HG02623 (cell line): ENCODE measurements at regions not wholly inside any gene's neighbourhood (a gene's known extent, or its start where the extent isn't known, plus 50 kb on each side); places are given as distances from the start of the nearest gene placed in this dataset.

Source experiments
- ATAC-seq: cut with Tn5 transposase; IDR thresholded peaks from one replicate; pipeline ENCODE4 v1.9.1; 2021; ENCODE audit warnings: moderate library complexity; ENCODE audit not compliant: unreplicated experiment

DNA sequence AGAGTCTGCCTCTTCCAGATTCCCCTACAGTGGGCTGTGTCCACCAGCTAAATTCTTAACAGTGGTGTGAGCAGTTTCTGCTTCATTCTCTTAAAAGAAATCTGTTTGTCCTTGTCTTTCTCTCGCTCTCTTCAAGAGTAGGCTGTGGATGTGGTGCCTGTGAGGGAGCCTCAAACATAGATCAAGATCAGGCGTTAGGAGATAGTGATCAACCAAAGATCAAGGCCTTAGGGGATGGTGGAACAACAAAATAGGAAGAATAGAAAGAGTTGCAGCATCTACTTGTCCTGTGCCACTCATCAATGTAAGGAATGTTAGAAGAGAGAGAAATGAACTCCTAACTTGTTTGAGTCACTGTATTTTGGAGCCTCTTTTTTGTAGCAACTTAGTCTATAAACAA, 144.2 kb downstream of the AASDH start:
- no peak for ATAC-seq

DNA sequence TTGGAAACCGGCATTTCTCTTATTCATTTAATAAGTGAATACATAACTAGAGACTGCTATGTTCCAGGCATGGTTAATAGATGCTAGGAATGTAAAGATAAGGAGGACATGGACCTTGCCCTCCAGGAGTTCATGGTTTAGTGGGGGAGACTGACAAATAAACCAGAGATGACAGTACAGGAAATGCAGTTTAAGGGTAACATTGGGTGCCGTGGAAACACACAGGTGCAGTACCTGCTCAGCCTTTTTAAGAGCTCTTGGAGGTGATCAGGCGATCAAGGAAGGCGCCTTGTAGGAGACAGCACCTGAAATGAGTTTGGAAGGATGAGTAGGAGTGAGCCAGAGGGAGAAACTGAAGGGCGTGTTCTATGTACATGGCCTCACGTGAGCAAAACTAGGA, 145.8 kb downstream of the AASDH start:
- ATAC-seq = no peak

DNA sequence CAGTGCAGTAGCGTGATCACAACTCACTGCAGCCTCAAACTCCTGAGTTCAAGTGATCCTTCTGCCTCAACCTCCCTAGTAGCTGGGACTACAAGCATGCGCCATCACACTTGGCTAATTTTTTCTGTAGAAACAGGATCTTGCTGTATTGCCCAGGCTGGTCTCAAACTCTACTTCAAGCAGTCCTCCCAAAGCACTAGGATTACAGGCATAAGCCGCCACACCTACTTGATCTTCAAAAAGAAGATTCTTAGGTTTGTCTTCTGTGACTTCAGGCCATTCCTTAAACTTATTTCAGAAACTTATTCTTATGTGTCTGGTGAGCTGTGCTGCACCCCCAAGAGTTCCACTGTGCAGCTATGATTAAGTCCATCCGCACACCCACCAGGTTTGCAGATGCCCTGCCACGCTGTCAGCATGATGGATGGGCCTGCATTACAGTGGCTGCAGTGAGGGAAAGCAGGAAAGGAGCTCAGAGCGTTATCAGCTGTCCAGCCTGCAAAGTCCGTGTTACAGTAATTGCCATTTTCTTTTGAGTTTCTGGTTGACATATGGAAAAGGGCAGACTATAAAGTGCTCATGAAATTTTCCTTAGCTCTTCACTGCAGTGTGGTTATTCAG, 146.6 kb downstream of the AASDH start:
- no peak for ATAC-seq

DNA sequence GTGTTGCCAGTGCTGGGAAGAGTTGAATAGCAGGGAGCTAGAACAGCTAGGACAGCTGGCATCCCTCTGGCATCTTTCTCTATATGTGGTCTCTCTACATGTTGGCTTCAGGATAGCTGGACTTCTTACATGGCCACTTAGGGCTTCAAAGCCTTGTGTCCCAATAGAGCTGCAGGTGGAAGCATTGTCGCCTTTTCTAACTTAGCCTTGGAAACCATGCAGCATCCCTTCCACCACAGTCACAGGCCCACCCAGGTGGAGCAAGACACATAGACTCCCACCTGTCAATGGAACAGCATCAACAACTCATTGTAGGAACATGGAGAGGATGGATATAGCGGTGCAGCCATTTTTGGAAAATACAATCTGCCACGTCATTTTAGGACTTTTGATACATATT, 149.0 kb downstream of the AASDH start:
- ATAC-seq = no peak

DNA sequence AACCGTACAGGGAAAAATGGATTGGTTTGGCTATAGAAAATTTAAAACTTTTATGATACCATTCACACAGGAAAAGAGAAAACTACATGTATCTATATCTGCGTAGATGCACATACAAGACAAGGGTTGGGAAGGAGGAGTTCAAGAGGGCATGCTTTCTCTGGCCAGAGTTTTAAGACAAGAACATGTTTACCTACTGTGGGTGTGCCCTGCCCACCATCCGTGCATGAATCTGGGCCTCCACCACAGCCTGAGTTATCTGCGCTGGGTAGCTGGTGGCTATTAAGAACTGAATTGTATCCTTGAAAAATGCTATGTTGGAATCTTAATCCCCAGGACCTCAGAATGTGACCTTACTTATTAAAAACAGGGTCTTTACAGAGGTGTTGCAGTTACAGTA, 151.6 kb downstream of the AASDH start:
- no peak for ATAC-seq

DNA sequence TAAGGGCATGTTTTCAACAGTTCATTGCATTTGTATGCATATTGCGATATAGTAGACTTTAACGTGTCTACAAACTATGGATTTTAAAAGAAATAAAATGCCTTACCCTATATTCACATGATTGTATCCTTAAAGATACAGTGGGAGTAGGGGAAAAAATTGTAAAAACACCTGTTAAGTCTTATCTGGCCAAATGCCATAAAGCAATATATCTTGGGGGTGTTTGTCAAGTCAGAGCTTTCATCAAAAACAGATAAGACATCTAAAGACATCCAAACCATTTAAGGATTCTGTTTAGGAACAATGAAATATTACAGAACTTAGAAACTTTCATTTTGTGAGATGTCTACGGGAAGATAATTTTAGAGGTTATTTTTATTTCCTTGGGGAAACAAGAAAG, 152.3 kb downstream of the AASDH start:
- ATAC-seq = no peak

DNA sequence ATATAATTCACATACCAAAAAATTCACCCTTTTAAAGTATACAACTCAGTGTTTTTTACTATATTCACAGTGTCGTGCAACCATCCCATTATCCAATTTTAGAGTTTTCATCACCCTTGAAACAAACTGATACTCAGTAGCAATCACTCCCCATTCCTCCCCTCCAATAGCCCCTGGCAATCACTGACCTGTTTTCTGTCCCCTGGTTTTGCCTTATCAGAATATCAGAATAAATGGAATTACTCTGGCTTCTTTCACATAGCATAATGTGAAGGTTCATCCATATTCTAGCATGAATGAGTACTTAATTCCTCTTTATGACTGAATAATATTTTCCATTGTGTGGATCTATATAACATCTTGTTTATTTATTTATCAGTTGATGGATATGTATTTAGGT, 153.2 kb downstream of the AASDH start:
- no peak for ATAC-seq

DNA sequence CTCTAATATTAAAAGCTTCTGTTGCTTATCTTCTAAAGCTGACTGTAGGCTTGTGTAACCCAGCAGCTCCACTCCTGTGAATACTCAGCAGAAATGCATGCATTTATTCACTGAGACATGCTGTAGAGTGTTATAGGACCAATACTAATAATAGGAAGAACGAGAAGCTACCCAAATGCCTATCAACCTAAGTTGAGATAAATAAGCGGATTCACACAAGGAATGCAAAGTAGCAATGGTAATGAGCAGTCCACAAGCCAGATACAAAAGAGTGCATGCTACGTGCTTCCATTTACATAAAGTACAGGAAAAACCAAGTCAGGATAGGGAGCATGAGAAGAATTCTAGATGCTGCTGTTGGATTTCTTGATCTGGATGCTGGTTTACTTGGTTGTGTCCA, 155.9 kb downstream of the AASDH start:
- ATAC-seq = no peak

DNA sequence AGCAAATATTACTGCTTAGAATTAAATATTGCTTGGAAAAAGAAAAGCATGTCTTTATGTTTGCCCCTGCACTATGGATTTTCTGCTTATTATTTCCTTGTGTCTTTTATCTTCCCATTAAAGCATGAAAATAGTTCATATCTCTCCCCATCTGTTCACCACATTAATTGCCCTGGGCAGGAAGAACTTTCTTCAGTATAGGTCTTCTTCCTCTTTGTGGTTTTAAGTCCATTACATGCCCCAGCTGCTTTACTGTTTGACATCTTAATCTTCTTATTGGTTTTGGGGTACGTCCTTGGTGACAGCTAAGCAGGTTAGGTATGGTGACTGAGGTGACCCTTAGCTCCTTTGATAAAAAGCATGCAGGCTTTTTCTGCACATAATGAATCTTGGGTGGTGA, 157.3 kb downstream of the AASDH start:
- no peak for ATAC-seq

DNA sequence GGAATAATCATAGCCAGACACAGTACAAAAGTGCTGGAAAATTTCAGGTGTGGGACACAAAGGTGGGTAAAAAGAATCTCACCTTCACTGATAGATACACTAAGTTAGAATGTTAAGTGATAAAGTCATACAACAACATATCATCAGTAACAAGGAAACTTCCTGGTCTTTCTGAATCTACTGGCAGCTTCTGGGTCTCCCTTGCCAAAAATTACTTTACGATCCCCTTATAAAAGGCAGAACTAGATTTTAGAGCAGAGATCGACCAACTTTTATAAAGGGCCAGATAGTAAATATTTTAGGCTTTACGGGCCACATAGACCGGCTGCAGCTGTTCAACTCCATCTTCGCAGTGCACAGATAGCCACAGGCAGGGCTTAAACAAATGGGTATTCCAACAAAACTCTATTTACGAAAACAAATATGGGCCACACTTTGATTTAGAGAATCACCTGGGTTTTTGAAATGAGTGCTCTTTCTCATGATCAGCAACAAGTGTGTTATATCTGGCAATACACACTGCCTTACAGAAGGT, 159.9 kb downstream of the AASDH start:
- no peak for ATAC-seq

DNA sequence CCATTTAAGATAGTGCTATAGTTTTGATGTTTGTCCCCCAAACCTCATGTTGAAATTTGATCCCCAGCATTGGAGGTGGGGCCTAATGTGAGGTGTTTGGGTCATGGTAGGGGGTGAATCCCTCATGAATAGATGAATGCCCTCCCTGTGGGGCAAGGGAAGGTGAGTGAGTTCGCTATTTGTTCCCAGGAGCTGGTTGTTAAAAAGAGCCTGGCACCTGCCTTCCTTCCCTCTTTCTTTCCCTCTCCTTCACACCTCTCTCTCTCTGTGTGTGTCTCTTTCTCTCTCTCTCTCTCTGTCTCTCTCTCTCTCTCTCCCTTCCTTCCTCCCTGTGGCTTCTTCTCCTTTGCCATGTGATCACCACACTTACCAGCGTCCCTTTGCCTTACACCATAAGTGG, 160.7 kb downstream of the AASDH start:
- ATAC-seq = no peak

DNA sequence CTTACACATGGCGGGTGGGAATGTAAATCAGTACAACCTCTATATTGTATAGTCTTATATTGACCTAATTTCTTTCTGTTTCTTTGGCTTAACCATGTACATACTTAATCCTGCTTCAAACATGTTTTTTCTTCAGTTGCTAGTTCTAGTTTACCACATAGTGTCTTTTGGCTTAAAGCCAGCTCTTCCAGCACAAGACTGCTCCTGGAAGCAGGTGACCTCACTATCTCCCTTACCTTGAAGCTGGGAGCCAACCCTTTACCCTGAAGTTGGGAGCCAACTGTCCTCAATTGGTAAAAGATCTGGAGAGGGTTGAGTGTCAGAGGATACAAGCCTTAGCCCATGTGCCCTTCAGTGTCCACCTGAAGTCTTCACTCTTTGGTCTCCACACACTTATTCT, 162.7 kb downstream of the AASDH start:
- ATAC-seq = no peak

DNA sequence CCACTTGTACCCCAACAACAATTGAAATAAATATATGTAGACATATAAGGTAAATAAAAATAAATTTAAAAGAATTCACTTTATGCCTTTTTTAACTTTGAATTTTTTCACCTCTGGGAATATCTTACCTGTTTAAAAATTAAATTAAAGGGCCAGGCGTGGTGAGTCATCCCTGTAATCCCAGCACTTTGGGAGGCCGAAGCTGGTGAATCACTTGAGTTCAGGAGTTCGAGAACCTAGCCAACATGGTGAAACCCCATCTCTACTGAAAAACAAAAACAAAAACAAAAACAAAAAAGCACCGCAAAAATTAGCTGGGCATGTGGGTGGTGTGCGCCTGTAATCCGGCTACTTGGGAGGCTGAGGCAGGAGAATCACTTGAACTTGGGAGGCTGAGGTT, 164.8 kb downstream of the AASDH start:
- no peak for ATAC-seq

DNA sequence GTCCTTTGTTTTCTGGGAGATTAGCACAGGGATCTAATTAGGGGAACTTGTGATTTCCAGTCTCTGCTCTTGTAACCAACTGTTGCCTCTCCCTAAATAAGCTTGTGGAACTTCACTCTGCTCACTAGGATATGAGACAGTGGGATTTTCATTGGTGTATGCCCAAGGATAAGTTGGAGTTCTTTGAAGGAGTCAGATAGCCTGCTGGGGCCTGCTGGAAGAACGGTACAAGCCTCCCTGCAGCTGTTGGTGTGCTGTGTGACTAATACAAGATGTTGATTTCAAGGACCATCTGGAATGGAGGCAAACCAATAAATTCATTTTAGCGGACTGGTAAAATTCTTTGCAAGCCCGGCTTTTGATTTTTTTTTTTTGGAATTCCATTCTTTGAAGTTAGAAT, 167.0 kb downstream of the AASDH start:
- ATAC-seq = no peak

DNA sequence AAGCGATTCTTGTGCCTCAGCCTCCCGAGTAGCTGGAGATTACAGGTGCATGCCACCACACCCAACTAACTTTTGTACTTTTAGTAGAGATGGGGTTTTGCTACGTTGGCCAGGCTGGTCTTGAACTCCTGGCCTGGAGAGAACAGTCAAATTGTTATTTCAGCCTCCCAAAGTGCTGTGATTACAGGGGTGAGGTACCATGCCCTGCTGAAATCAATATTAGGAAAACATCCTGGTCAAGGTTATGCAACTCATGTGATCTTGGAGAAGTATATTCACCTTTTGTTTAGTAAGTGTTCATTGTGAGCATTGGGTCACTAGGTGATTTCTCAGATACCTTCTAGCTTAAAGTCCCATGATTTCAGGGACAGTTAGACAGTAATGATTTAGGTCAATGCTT, 167.8 kb downstream of the AASDH start:
- ATAC-seq = no peak

DNA sequence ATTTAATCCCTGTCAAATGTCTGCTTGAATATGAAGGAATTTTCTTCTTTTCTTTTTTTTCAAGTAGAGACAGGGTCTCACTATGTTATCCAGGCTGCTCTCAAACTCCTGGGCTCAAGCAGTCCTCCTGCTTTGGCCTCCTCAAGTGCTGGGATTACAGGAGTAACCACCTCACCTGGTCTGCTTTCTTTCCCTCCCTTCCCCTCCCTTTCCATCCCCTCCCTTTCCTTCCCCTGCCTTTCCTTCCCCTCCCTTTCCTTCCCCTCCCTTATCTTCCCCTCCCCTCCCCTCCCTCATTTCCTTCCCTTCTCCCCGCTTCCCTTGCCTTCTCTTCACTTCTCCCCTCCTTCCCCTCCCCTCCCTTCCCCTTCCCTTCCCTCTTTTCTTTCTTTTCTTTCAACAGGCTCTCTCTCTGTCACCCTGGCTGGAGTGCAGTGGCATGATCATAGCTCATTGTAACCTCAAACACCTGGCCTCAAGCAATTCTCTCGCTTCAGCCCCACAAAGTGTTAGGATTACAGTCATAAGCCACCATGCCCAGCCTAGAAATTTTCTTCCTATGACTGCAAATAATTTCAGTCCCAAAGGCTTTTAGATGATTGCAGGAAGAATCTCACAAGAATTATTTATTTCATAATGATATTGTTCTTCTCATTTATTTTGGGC, 168.9 kb downstream of the AASDH start:
- no peak for ATAC-seq

DNA sequence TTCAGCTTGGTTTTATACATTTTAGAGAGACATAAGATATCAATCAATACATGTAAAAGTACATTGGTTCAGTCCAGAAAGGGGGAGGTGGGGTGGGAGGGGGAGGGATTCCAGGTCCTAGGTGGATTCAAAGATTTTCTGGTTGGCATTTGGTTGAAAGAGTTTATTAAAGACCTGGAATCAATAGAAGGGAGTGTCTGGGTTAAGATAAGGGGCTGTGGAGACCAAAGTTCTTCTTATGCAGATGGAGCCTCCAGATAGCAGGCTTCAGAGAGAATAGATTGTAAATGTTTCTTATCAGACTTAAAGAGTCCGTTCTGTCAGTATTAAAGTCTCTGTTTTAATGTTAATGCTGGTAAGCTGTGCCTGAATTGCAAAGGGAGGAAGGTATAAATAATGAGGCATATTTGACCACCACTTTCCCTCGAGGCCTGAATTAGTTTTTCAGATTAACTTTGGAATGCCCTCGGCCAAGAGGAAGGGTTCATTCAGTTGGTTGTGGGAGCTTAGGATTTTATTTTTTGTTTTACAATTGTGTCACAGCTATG, 169.9 kb downstream of the AASDH start:
- ATAC-seq = no peak

DNA sequence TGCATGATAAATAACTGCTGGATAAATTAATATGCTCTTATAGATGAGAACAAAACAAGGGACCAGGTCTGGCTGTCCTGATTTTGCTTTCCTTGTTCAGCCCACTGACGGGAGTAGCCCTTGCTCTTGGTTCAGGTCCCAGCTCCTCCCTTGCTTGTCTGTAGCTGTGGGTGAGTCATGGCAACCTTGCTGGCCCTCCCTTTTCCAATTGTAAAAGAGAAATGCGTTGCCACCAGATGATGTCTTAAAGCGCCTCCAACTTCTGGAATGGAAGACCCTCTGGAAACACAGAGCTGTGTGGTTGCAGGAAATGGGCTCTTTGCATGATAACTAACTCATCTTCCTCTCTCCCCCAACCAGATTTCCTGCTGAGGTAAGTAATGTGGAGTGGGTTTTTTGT, 171.4 kb downstream of the AASDH start:
- ATAC-seq = no peak

DNA sequence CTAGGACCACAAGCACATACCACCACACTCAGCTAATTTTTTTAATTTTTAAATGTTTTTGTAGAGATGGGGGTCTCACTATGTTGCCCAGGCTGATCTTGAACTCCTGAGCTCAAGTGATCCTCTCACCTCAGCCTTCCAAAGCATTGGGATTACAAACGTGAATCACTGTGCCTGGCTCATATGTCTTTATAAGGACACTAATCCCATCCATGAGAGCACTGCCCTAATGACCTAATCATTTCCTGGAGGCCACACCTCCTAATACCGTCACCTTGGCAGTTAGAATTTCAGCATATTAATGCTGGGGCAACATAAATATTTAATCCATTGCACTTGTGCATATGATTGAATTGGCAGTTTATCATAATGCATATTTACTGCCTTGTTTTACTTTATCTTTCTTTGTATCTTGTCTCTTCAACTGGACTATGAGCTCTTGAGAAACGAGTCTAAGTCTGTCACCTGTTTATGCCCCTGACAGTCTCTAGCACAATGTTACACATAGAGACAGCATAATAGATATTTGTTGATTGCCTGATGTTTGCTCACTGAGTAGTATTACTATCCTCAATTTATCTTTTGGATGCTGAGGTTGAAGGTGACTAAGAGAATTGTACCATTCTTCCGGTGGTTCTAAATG, 172.0 kb downstream of the AASDH start:
- ATAC-seq = no peak

DNA sequence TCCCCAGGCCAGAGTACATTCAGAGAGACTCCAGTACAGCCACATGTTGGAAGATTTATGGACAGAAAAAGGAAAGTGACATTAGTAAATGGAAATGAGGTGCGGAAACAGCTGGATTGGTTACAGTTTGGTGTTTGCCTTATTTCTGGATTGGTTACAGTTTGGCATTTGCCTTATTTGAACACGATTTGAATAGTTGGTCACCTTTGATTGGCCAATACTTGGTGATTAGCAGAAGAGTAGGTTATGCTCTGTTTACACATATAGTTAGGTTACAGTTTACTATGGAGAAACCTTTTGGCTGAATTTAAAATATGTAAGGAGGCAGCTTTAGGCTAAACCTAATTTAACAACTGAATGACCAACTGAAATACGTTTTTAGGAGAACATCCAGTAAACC, 173.7 kb downstream of the AASDH start:
- no peak for ATAC-seq

DNA sequence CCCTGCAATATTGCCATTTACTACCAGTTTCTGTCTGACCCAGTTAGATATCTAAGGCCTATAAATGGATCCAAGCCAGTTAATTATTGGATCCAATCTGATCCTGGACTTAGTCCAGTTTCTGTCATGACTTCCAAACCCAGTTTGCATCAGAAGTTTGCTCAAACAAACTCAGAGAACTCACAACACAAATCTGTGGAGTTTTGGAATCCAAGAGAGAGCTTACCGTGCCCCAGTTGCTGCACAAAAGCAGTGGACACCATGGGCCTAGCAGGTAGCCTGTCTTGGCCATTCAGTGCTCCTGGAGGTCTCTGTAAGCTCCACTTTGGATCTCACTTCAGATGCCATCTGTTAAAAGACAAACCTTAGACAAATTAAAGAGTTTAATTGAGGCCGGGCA, 174.5 kb downstream of the AASDH start:
- no peak for ATAC-seq

DNA sequence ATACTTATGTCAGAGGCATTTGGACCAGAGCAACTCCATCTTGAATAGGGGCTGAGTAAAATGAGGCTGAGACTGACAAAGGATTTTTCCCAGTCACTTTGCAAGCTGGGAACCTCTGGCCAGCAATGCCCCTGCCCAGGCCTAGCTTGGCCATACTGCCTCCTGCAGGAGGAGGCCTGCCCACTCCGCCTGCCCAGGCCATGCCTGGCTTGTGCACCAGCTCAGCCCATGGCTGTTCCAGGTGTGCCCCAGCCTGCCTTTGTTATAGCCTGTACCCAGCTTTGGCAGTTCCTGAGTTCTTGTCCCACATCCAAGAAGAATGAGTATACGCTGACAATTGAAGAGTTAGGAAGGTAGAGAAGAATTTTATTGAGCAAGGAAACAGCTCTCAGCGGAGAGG, 176.1 kb downstream of the AASDH start:
- ATAC-seq = no peak
